PC-9 (cell line): ENCODE measurements at regions not wholly inside any gene's neighbourhood (a gene's known extent, or its start where the extent isn't known, plus 50 kb on each side); places are given as distances from the start of the nearest gene placed in this dataset.

Source experiments
- BruUV-seq: library from RNA; stranded (reverse); fragments of 400-500 nt; replicated peaks from 2 replicates; lab custom pipeline; 2021; lab: Mats Ljungman, UMichigan
- CTCF ChIA-PET: fragments of 300-600 bp; sonication (Branson Sonifier 250); formaldehyde crosslinking; loops from one replicate; lab custom pipeline; 2022; ENCODE audit warnings: antibody characterized with exemption; lab: Charles Lee
- POLR2A ChIA-PET: fragments of 300-600 bp; sonication (Branson Sonifier 250); formaldehyde crosslinking; loops from one replicate; lab custom pipeline; 2022; ENCODE audit warnings: antibody characterized with exemption; ENCODE audit not compliant: unreplicated experiment; lab: Charles Lee
- DNase-seq, 2 experiments: peaks; one replicate each; pipeline versions ENCODE4 v3.0.0 to v3.0.0-alpha.2; 2015 to 2022; ENCODE audit warnings: mixed read lengths in 1 of 2
- H2AFZ ChIP-seq: fragments of 200-600 bp; sonication (generic); 2 replicates; pipeline ENCODE4 v1.8.1; 2017; ENCODE audit warnings: antibody characterized with exemption
- H3F3A ChIP-seq: fragments of 200-600 bp; sonication (generic); 2 replicates; pipeline ENCODE4 v1.8.1; 2017; ENCODE audit warnings: antibody characterized with exemption, mild to moderate bottlenecking, low read depth; ENCODE audit not compliant: insufficient read depth
- H3K27ac ChIP-seq: fragments of 200-600 bp; sonication (generic); 2 replicates; pipeline ENCODE4 v1.6.1; 2016; ENCODE audit warnings: mixed run types
- H3K27me3 ChIP-seq: fragments of 200-600 bp; sonication (generic); 2 replicates; pipeline ENCODE4 v1.6.1; 2016; ENCODE audit warnings: low read depth, mixed run types; ENCODE audit not compliant: insufficient read depth
- H3K36me3 ChIP-seq: fragments of 200-600 bp; sonication (generic); 2 replicates; pipeline ENCODE4 v1.6.1; 2016; ENCODE audit warnings: low read depth, mixed run types
- H3K4me1 ChIP-seq: fragments of 200-600 bp; sonication (generic); replicated peaks from 2 replicates; pipeline ENCODE4 v1.6.1; 2016; ENCODE audit warnings: mixed run types; ENCODE audit not compliant: insufficient read depth
- H3K4me2 ChIP-seq: fragments of 200-600 bp; sonication (generic); 2 replicates; pipeline ENCODE4 v1.6.1; 2017; ENCODE audit warnings: mixed run types
- H3K4me3 ChIP-seq: fragments of 200-600 bp; sonication (generic); 2 replicates; pipeline ENCODE4 v1.6.1; 2016; ENCODE audit warnings: mixed run types
- H3K79me2 ChIP-seq: fragments of 200-600 bp; sonication (generic); 2 replicates; pipeline ENCODE4 v1.6.1; 2017; ENCODE audit warnings: low read depth, mixed run types
- H3K9me2 ChIP-seq: fragments of 200-600 bp; sonication (generic); 2 replicates; pipeline ENCODE4 v1.8.1; 2017; ENCODE audit warnings: mild to moderate bottlenecking; ENCODE audit not compliant: insufficient read depth
- H3K9me3 ChIP-seq: fragments of 200-600 bp; sonication (generic); 2 replicates; pipeline ENCODE4 v1.8.1; 2016; ENCODE audit warnings: low read depth; ENCODE audit not compliant: insufficient read depth
- H4K20me1 ChIP-seq: fragments of 200-600 bp; sonication (generic); 2 replicates; pipeline ENCODE4 v1.8.1; 2017; ENCODE audit not compliant: insufficient read depth
- CTCF ChIP-seq: fragments of 200-600 bp; sonication (generic); conservative IDR thresholded peaks from 2 replicates; pipeline ENCODE4 v1.6.1; 2017; ENCODE audit warnings: mixed run types, antibody characterized with exemption, mild to moderate bottlenecking, moderate library complexity
- EZH2 ChIP-seq: fragments of 200-600 bp; sonication (generic); IDR thresholded peaks from 2 replicates; pipeline ENCODE4 v1.8.0; 2017; ENCODE audit warnings: antibody characterized with exemption, low read depth
- intact Hi-C: fragments of 100-400 bp; cut with micrococcal nuclease; formaldehyde crosslinking; loops from one replicate; pipeline ENCODE4 v1.10.0; 2022; ENCODE audit not compliant: unreplicated experiment

GRCh38 chr2:186187854-186188253, 298.2 kb upstream of the ZC3H15 start:
- H3F3A ChIP-seq, result no peaks in the 10 kb centered on the region
- no peak for DNase-seq
- intact Hi-C loops, result no loop called here
- TF ChIP-seq EZH2 (no peak), CTCF (no peak)
- no peak overlapping the region for H3K4me2 ChIP-seq
- H3K27me3 ChIP-seq, result no peaks in the 10 kb centered on the region
- CTCF ChIA-PET, result no interaction called here
- no peak overlapping the region for H3K27ac ChIP-seq
- H3K9me3 ChIP-seq, result no peaks in the 10 kb centered on the region
- BruUV-seq, result no TSS peak
- H3K79me2 ChIP-seq, result no peaks in the 10 kb centered on the region
- no peaks in the 10 kb centered on the region for H4K20me1 ChIP-seq
- no peaks in the 10 kb centered on the region for H3K36me3 ChIP-seq
- H2AFZ ChIP-seq, result no peak overlapping the region
- H3K9me2 ChIP-seq, result no peaks in the 10 kb centered on the region
- no peak overlapping the region for H3K4me3 ChIP-seq
- no peaks in the 10 kb centered on the region for H3K4me1 ChIP-seq
- POLR2A ChIA-PET, result no interaction called here

GRCh38 chr2:186189816-186190215, 296.2 kb upstream of the ZC3H15 start:
- intact Hi-C loops, result no loop called here
- Histone ChIP-seq H3K9me2 (no peaks in the 10 kb centered on the region), H3K4me1 (no peaks in the 10 kb centered on the region), H2AFZ (no peak overlapping the region), H3K4me3 (no peak overlapping the region), H3K9me3 (no peaks in the 10 kb centered on the region), H4K20me1 (no peaks in the 10 kb centered on the region), H3K36me3 (no peaks in the 10 kb centered on the region), H3K4me2 (no peak overlapping the region), H3F3A (no peaks in the 10 kb centered on the region), H3K79me2 (no peaks in the 10 kb centered on the region), H3K27ac (no peak overlapping the region), H3K27me3 (no peaks in the 10 kb centered on the region)
- no TSS peak for BruUV-seq
- ChIA-PET POLR2A (no interaction called here), CTCF (no interaction called here)
- DNase-seq, result no peak
- TF ChIP-seq CTCF, result no peak
- TF ChIP-seq EZH2, result no peak

DNA sequence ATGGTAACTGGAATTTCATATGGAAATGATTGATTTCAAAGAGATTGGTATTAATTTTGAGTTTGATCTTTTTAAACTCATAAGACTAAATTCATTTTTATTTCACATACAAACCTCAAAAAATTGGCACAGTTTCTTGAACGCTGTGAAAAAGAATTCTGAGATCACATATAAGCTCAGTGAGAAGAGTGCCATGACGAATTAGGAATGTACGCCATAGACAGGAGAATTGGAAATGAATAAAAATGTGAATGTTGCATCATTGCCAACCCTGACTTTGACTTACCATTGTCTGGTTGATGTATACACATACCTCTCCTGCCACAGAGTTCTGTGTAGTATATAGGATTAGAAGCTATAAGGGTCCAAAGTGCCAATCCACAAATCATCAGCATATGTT, 290.4 kb upstream of the ZC3H15 start:
- H3K9me2 ChIP-seq, result no peaks in the 10 kb centered on the region
- no peaks in the 10 kb centered on the region for H3K36me3 ChIP-seq
- H3K27ac ChIP-seq, result no peak overlapping the region
- H2AFZ ChIP-seq, result no peak overlapping the region
- no peak for TF ChIP-seq EZH2
- no peak for TF ChIP-seq CTCF
- no TSS peak for BruUV-seq
- no peaks in the 10 kb centered on the region for H3F3A ChIP-seq
- DNase-seq, result no peak
- intact Hi-C loops, result no loop called here
- POLR2A ChIA-PET, result interaction anchor here (0.6 kb wide), 1 partner anchor 401 kb away, joined by 7 read pairs; no protein-coding TSS in a partner anchor
- no peaks in the 10 kb centered on the region for H3K4me1 ChIP-seq
- H3K9me3 ChIP-seq, result no peaks in the 10 kb centered on the region
- no peak overlapping the region for H3K4me2 ChIP-seq
- no peak overlapping the region for H3K4me3 ChIP-seq
- CTCF ChIA-PET, result no interaction called here
- no peaks in the 10 kb centered on the region for H3K27me3 ChIP-seq
- H3K79me2 ChIP-seq, result no peaks in the 10 kb centered on the region
- H4K20me1 ChIP-seq, result no peaks in the 10 kb centered on the region
